ENCODE measurements at regions not wholly inside any gene's neighbourhood (a gene's known extent, or its start where the extent isn't known, plus 50 kb on each side); places are given as distances from the start of the nearest gene placed in this dataset.

- H3K27me3 Mint-ChIP-seq (ENCODE audit: low read depth in 2 of 2): no peaks in the 10 kb centered on the region
- H3K36me3 Mint-ChIP-seq: no peaks in the 10 kb centered on the region
- H3K27ac Mint-ChIP-seq: no peak overlapping the region
- Histone ChIP-seq H3K36me3 (ENCODE audit: control insufficient read depth, insufficient read depth, low read length) (no peaks in the 10 kb centered on the region), H3K27ac (ENCODE audit: low read length) (no peak overlapping the region), H3K4me1 (ENCODE audit: control insufficient read depth, insufficient read depth, low read length) (no peaks in the 10 kb centered on the region), H3K9me3 (ENCODE audit: control insufficient read depth, insufficient read depth, low read length) (no peaks in the 10 kb centered on the region), H3K4me3 (ENCODE audit: low read length) (no peak overlapping the region), H3K27me3 (ENCODE audit: control insufficient read depth, insufficient read depth, low read length) (no peaks in the 10 kb centered on the region)
- no peak overlapping the region for H3K4me3 Mint-ChIP-seq
- no peaks in the 10 kb centered on the region for H3K9me3 Mint-ChIP-seq
- DNase-seq (no peak), ATAC-seq (no peak)
- WGBS (ENCODE audit: insufficient coverage): 84% methylated on average over 3 of the region's 3 CpGs
- intact Hi-C loops (cut with micrococcal nuclease): no loop called here
- TF ChIP-seq CTCF (IDR thresholded peaks at IDR 0.05): no peak
- no peaks in the 10 kb centered on the region for H3K4me1 Mint-ChIP-seq
Measured at GRCh38 chr5:173472164-173472563, 143.9 kb upstream of the STC2 start.

GRCh38 chr5:173468821-173469251, 140.6 kb upstream of the STC2 start:
- no peaks in the 10 kb centered on the region for H3K4me1 Mint-ChIP-seq
- Histone ChIP-seq H3K9me3 (ENCODE audit: control insufficient read depth, insufficient read depth, low read length) (no peaks in the 10 kb centered on the region), H3K27ac (ENCODE audit: low read length) (no peak overlapping the region), H3K36me3 (ENCODE audit: control insufficient read depth, insufficient read depth, low read length) (no peaks in the 10 kb centered on the region), H3K4me1 (ENCODE audit: control insufficient read depth, insufficient read depth, low read length) (no peaks in the 10 kb centered on the region), H3K27me3 (ENCODE audit: control insufficient read depth, insufficient read depth, low read length) (no peaks in the 10 kb centered on the region), H3K4me3 (ENCODE audit: low read length) (no peak overlapping the region)
- intact Hi-C loops (cut with micrococcal nuclease): no loop called here
- ATAC-seq (no peak), DNase-seq (no peak)
- H3K4me3 Mint-ChIP-seq: no peak overlapping the region
- no peak overlapping the region for H3K27ac Mint-ChIP-seq
- 94% methylated on average over 4 of the region's 4 CpGs for WGBS (ENCODE audit: insufficient coverage)
- H3K36me3 Mint-ChIP-seq: no peaks in the 10 kb centered on the region
- H3K9me3 Mint-ChIP-seq: no peaks in the 10 kb centered on the region
- peaks cover 0 to 2% of the 10 kb centered on the region in 2 donors for H3K27me3 Mint-ChIP-seq (ENCODE audit: low read depth in 2 of 2)
- TF ChIP-seq CTCF (IDR thresholded peaks at IDR 0.05): no peak

- Mint-ChIP-seq H3K27ac (no peak overlapping the region), H3K4me3 (no peak overlapping the region), H3K27me3 (ENCODE audit: low read depth in 2 of 2) (peaks cover 0 to 2% of the 10 kb centered on the region in 2 donors), H3K4me1 (no peaks in the 10 kb centered on the region), H3K36me3 (no peaks in the 10 kb centered on the region), H3K9me3 (no peaks in the 10 kb centered on the region)
- intact Hi-C loops (cut with micrococcal nuclease): no loop called here
- DNase-seq (no peak), ATAC-seq (no peak)
- 72% methylated on average over 1 of the region's 1 CpG for WGBS (ENCODE audit: insufficient coverage)
- TF ChIP-seq CTCF (IDR thresholded peaks at IDR 0.05): no peak
- Histone ChIP-seq H3K27me3 (ENCODE audit: control insufficient read depth, insufficient read depth, low read length) (no peaks in the 10 kb centered on the region), H3K9me3 (ENCODE audit: control insufficient read depth, insufficient read depth, low read length) (no peaks in the 10 kb centered on the region), H3K4me3 (ENCODE audit: low read length) (no peak overlapping the region), H3K27ac (ENCODE audit: low read length) (no peak overlapping the region), H3K4me1 (ENCODE audit: control insufficient read depth, insufficient read depth, low read length) (no peaks in the 10 kb centered on the region), H3K36me3 (ENCODE audit: control insufficient read depth, insufficient read depth, low read length) (no peaks in the 10 kb centered on the region)
Measured at GRCh38 chr5:173466227-173466626, 138.0 kb upstream of the STC2 start.

GRCh38 chr5:173464813-173465212, 136.6 kb upstream of the STC2 start:
- Mint-ChIP-seq H3K4me3 (no peak overlapping the region), H3K4me1 (no peaks in the 10 kb centered on the region), H3K27ac (no peak overlapping the region), H3K27me3 (ENCODE audit: low read depth in 2 of 2) (peaks cover 0 to 2% of the 10 kb centered on the region in 2 donors), H3K9me3 (no peaks in the 10 kb centered on the region), H3K36me3 (no peaks in the 10 kb centered on the region)
- no peaks in the 10 kb centered on the region for H3K27me3 ChIP-seq (ENCODE audit: control insufficient read depth, insufficient read depth, low read length)
- H3K36me3 ChIP-seq (ENCODE audit: control insufficient read depth, insufficient read depth, low read length): no peaks in the 10 kb centered on the region
- H3K4me3 ChIP-seq (ENCODE audit: low read length): no peak overlapping the region
- no peaks in the 10 kb centered on the region for H3K9me3 ChIP-seq (ENCODE audit: control insufficient read depth, insufficient read depth, low read length)
- 94% methylated on average over 4 of the region's 4 CpGs for WGBS (ENCODE audit: insufficient coverage)
- H3K4me1 ChIP-seq (ENCODE audit: control insufficient read depth, insufficient read depth, low read length): no peaks in the 10 kb centered on the region
- TF ChIP-seq CTCF (IDR thresholded peaks at IDR 0.05): no peak
- no peak for ATAC-seq
- no peak overlapping the region for H3K27ac ChIP-seq (ENCODE audit: low read length)
- intact Hi-C loops (cut with micrococcal nuclease): no loop called here
- no peak for DNase-seq
